Body of pancreas (tissue), 4 donors: ENCODE measurements at regions not wholly inside any gene's neighbourhood (a gene's known extent, or its start where the extent isn't known, plus 50 kb on each side); places are given as distances from the start of the nearest gene placed in this dataset.

Experiments
- CTCF ChIP-seq, 7 experiments: fragments of 450-650 bp in 4 of 7; fragments of 200-600 bp in 3 of 7; sonication (generic) in 3 of 7; IDR thresholded peaks; one replicate each; pipeline ENCODE4 v1.5.1; 2016 to 2019; ENCODE audit warnings: antibody characterized with exemption in 7 of 7
- POLR2A ChIP-seq, 3 donors: fragments of 450-650 bp; IDR thresholded peaks; one replicate each; pipeline ENCODE4 v1.6.1; 2016; ENCODE audit warnings: antibody characterized with exemption in 3 of 3, mild to moderate bottlenecking in 2 of 3

- no peak for TF ChIP-seq POLR2A (IDR thresholded peaks at IDR 0.05)
- no peak for TF ChIP-seq CTCF (IDR thresholded peaks at IDR 0.05)
Measured at GRCh38 chr12:19965196-19966038, 402.9 kb upstream of the PDE3A start.
